Testis (tissue), 2 donors: ENCODE measurements at regions not wholly inside any gene's neighbourhood (a gene's known extent, or its start where the extent isn't known, plus 50 kb on each side); places are given as distances from the start of the nearest gene placed in this dataset.

Experiments
- DNase-seq: peaks from one replicate; pipeline ENCODE4 v3.0.0-alpha.2; 2019
- H3K27ac ChIP-seq, 2 donors: fragments of 200-600 bp; sonication (generic); one replicate each; pipeline ENCODE4 v1.5.1; 2019
- H3K27me3 ChIP-seq: fragments of 200-600 bp; sonication (generic); one replicate; pipeline ENCODE4 v1.5.1; 2019
- H3K36me3 ChIP-seq: fragments of 200-600 bp; sonication (generic); one replicate; pipeline ENCODE4 v1.5.1; 2017; ENCODE audit warnings: low read depth; ENCODE audit errors: missing control alignments
- H3K4me1 ChIP-seq: fragments of 200-600 bp; sonication (generic); one replicate; pipeline ENCODE4 v1.5.1; 2019
- H3K4me3 ChIP-seq, 2 donors: fragments of 200-600 bp; sonication (generic); one replicate each; pipeline ENCODE4 v1.5.1; 2017 to 2019
- H3K9me3 ChIP-seq: fragments of 200-600 bp; sonication (generic); one replicate; pipeline ENCODE4 v1.5.1; 2017
- POLR2A ChIP-seq: fragments of 450-650 bp; IDR thresholded peaks from one replicate; pipeline ENCODE4 v1.6.1; 2017; ENCODE audit warnings: antibody characterized with exemption, mild to moderate bottlenecking, moderate library complexity
- WGBS, 2 donors: methylation state at CpG; one replicate each; pipeline ENCODE4 v1.1.5; 2018; 5-methylcytosine and 5-hydroxymethylcytosine counted together
- intact Hi-C: fragments of 100-400 bp; cut with DNase I; formaldehyde crosslinking; loops from one replicate; pipeline ENCODE4 v1.15.1; 2023; ENCODE audit warnings: low total_unique reads
- TF ChIP-seq, protein P1 (sequence below), 3 experiments: fragments of 450-650 bp in 2 of 3; fragments of 200-600 bp in 1 of 3; sonication (generic) in 1 of 3; IDR thresholded peaks; one replicate each; pipeline ENCODE4 v1.5.1; 2016 to 2019; ENCODE audit warnings: antibody characterized with exemption in 3 of 3, mild to moderate bottlenecking in 2 of 3, moderate library complexity in 1 of 3

- Histone ChIP-seq H3K27ac (no peak overlapping the region), H3K27me3 (no peaks in the 10 kb centered on the region), H3K9me3 (no peaks in the 10 kb centered on the region), H3K4me3 (no peak overlapping the region), H3K36me3 (no peaks in the 10 kb centered on the region), H3K4me1 (no peaks in the 10 kb centered on the region)
- 100% methylated on average over 1 of the region's 1 CpG for WGBS, 2 donors
- intact Hi-C loops: no loop called here
- no peak for DNase-seq
- no peak for TF ChIP-seq POLR2A
- TF ChIP-seq, protein P1, sequence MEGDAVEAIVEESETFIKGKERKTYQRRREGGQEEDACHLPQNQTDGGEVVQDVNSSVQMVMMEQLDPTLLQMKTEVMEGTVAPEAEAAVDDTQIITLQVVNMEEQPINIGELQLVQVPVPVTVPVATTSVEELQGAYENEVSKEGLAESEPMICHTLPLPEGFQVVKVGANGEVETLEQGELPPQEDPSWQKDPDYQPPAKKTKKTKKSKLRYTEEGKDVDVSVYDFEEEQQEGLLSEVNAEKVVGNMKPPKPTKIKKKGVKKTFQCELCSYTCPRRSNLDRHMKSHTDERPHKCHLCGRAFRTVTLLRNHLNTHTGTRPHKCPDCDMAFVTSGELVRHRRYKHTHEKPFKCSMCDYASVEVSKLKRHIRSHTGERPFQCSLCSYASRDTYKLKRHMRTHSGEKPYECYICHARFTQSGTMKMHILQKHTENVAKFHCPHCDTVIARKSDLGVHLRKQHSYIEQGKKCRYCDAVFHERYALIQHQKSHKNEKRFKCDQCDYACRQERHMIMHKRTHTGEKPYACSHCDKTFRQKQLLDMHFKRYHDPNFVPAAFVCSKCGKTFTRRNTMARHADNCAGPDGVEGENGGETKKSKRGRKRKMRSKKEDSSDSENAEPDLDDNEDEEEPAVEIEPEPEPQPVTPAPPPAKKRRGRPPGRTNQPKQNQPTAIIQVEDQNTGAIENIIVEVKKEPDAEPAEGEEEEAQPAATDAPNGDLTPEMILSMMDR (IDR thresholded peaks at IDR 0.05): no peak
Measured at GRCh38 chr5:1942158-1942557, 59.4 kb upstream of the IRX4 start.

GRCh38 chr5:1939256-1939655 is 56.5 kb upstream of the IRX4 start:
- intact Hi-C loops: no loop called here
- TF ChIP-seq POLR2A: no peak
- TF ChIP-seq, protein P1 (IDR thresholded peaks at IDR 0.05): no peak
- WGBS, 2 donors: 56 to 75% methylated on average over 6 of the region's 6 CpGs

GRCh38 chr5:1938310-1939000 is 55.7 kb upstream of the IRX4 start:
- intact Hi-C loops: no loop called here
- no peak overlapping the region for H3K27ac ChIP-seq
- H3K9me3 ChIP-seq: no peaks in the 10 kb centered on the region
- no peak for TF ChIP-seq POLR2A
- TF ChIP-seq, protein P1 (IDR thresholded peaks at IDR 0.05): no peak
- WGBS, 2 donors: 78 to 82% methylated on average over 12 to 17 of the region's 17 CpGs
- DNase-seq: no peak
- no peaks in the 10 kb centered on the region for H3K27me3 ChIP-seq
- H3K4me3 ChIP-seq: no peak overlapping the region
- no peaks in the 10 kb centered on the region for H3K4me1 ChIP-seq
- no peaks in the 10 kb centered on the region for H3K36me3 ChIP-seq

More at GRCh38 chr5:1939256-1939655, 56.5 kb upstream of the IRX4 start:
- H3K4me1 ChIP-seq: no peaks in the 10 kb centered on the region
- H3K9me3 ChIP-seq: no peaks in the 10 kb centered on the region
- H3K27ac ChIP-seq: no peak overlapping the region
- H3K4me3 ChIP-seq: no peak overlapping the region
- no peaks in the 10 kb centered on the region for H3K36me3 ChIP-seq
- no peak for DNase-seq
- H3K27me3 ChIP-seq: no peaks in the 10 kb centered on the region

GRCh38 chr5:1937590-1937989 is 54.9 kb upstream of the IRX4 start:
- Histone ChIP-seq H3K27me3 (no peaks in the 10 kb centered on the region), H3K4me3 (no peak overlapping the region), H3K27ac (no peak overlapping the region), H3K9me3 (no peaks in the 10 kb centered on the region), H3K36me3 (no peaks in the 10 kb centered on the region), H3K4me1 (no peaks in the 10 kb centered on the region)
- 87% methylated on average over 12 of the region's 12 CpGs for WGBS, 2 donors
- DNase-seq: no peak
- intact Hi-C loops: no loop called here
- TF ChIP-seq, protein P1 (IDR thresholded peaks at IDR 0.05): no peak
- no peak for TF ChIP-seq POLR2A

GRCh38 chr5:1936901-1937300 is 54.2 kb upstream of the IRX4 start:
- no peaks in the 10 kb centered on the region for H3K9me3 ChIP-seq
- no peaks in the 10 kb centered on the region for H3K4me1 ChIP-seq
- no peak overlapping the region for H3K4me3 ChIP-seq
- WGBS, 2 donors: 76 to 77% methylated on average over 5 of the region's 5 CpGs
- no peak overlapping the region for H3K27ac ChIP-seq
- no peaks in the 10 kb centered on the region for H3K36me3 ChIP-seq
- H3K27me3 ChIP-seq: no peaks in the 10 kb centered on the region
- no peak for DNase-seq
- intact Hi-C loops: no loop called here
- TF ChIP-seq POLR2A: no peak
- TF ChIP-seq, protein P1 (IDR thresholded peaks at IDR 0.05): no peak
